ENCODE measurements at regions not wholly inside any gene's neighbourhood (a gene's known extent, or its start where the extent isn't known, plus 50 kb on each side); places are given as distances from the start of the nearest gene placed in this dataset.

GRCh38 chr14:56367416-56367815, 212.2 kb upstream of the TMEM260 start:
- no peak overlapping the region for H3K4me3 ChIP-seq (replicated peaks; ENCODE audit: low read depth, low read length)
- no peaks in the 10 kb centered on the region for H3K36me3 ChIP-seq (ENCODE audit: control insufficient read depth, insufficient read depth, low read length)
- DNase-seq (ENCODE audit: extremely low read depth, insufficient read length), result no peak
- TF ChIP-seq CTCF (IDR thresholded peaks at IDR 0.05; ENCODE audit: insufficient read depth, low read length, poor library complexity, severe bottlenecking), result no peak
- H3K27me3 ChIP-seq (replicated peaks; ENCODE audit: control insufficient read depth, insufficient read depth, low read length), result no peaks in the 10 kb centered on the region

GRCh38 chr14:56371737-56372136, 207.9 kb upstream of the TMEM260 start:
- no peak for DNase-seq (ENCODE audit: extremely low read depth, insufficient read length)
- no peak for TF ChIP-seq CTCF (IDR thresholded peaks at IDR 0.05; ENCODE audit: insufficient read depth, low read length, poor library complexity, severe bottlenecking)
- Histone ChIP-seq H3K36me3 (ENCODE audit: control insufficient read depth, insufficient read depth, low read length) (no peaks in the 10 kb centered on the region), H3K27me3 (replicated peaks; ENCODE audit: control insufficient read depth, insufficient read depth, low read length) (no peaks in the 10 kb centered on the region), H3K4me3 (replicated peaks; ENCODE audit: low read depth, low read length) (no peak overlapping the region)

GRCh38 chr14:56374421-56374820, 205.2 kb upstream of the TMEM260 start:
- DNase-seq (ENCODE audit: extremely low read depth, insufficient read length), result no peak
- Histone ChIP-seq H3K4me3 (replicated peaks; ENCODE audit: low read depth, low read length) (no peak overlapping the region), H3K36me3 (ENCODE audit: control insufficient read depth, insufficient read depth, low read length) (no peaks in the 10 kb centered on the region), H3K27me3 (replicated peaks; ENCODE audit: control insufficient read depth, insufficient read depth, low read length) (no peaks in the 10 kb centered on the region)
- no peak for TF ChIP-seq CTCF (IDR thresholded peaks at IDR 0.05; ENCODE audit: insufficient read depth, low read length, poor library complexity, severe bottlenecking)

GRCh38 chr14:56378046-56378445, 201.6 kb upstream of the TMEM260 start:
- no peaks in the 10 kb centered on the region for H3K36me3 ChIP-seq (ENCODE audit: control insufficient read depth, insufficient read depth, low read length)
- TF ChIP-seq CTCF (IDR thresholded peaks at IDR 0.05; ENCODE audit: insufficient read depth, low read length, poor library complexity, severe bottlenecking), result no peak
- no peak for DNase-seq (ENCODE audit: extremely low read depth, insufficient read length)
- no peaks in the 10 kb centered on the region for H3K27me3 ChIP-seq (replicated peaks; ENCODE audit: control insufficient read depth, insufficient read depth, low read length)
- no peak overlapping the region for H3K4me3 ChIP-seq (replicated peaks; ENCODE audit: low read depth, low read length)

- Histone ChIP-seq H3K27me3 (replicated peaks; ENCODE audit: control insufficient read depth, insufficient read depth, low read length) (no peaks in the 10 kb centered on the region), H3K4me3 (replicated peaks; ENCODE audit: low read depth, low read length) (no peak overlapping the region), H3K36me3 (ENCODE audit: control insufficient read depth, insufficient read depth, low read length) (no peaks in the 10 kb centered on the region)
- DNase-seq (ENCODE audit: extremely low read depth, insufficient read length), result no peak
- no peak for TF ChIP-seq CTCF (IDR thresholded peaks at IDR 0.05; ENCODE audit: insufficient read depth, low read length, poor library complexity, severe bottlenecking)
These were observed 201.1 kb upstream of the TMEM260 start for GRCh38 chr14:56378475-56378877.

GRCh38 chr14:56379956-56380355, 199.6 kb upstream of the TMEM260 start:
- DNase-seq (ENCODE audit: extremely low read depth, insufficient read length), result no peak
- no peaks in the 10 kb centered on the region for H3K27me3 ChIP-seq (replicated peaks; ENCODE audit: control insufficient read depth, insufficient read depth, low read length)
- no peak overlapping the region for H3K4me3 ChIP-seq (replicated peaks; ENCODE audit: low read depth, low read length)
- no peak for TF ChIP-seq CTCF (IDR thresholded peaks at IDR 0.05; ENCODE audit: insufficient read depth, low read length, poor library complexity, severe bottlenecking)
- no peaks in the 10 kb centered on the region for H3K36me3 ChIP-seq (ENCODE audit: control insufficient read depth, insufficient read depth, low read length)
